ENCODE measurements at regions not wholly inside any gene's neighbourhood (a gene's known extent, or its start where the extent isn't known, plus 50 kb on each side); places are given as distances from the start of the nearest gene placed in this dataset.

DNA sequence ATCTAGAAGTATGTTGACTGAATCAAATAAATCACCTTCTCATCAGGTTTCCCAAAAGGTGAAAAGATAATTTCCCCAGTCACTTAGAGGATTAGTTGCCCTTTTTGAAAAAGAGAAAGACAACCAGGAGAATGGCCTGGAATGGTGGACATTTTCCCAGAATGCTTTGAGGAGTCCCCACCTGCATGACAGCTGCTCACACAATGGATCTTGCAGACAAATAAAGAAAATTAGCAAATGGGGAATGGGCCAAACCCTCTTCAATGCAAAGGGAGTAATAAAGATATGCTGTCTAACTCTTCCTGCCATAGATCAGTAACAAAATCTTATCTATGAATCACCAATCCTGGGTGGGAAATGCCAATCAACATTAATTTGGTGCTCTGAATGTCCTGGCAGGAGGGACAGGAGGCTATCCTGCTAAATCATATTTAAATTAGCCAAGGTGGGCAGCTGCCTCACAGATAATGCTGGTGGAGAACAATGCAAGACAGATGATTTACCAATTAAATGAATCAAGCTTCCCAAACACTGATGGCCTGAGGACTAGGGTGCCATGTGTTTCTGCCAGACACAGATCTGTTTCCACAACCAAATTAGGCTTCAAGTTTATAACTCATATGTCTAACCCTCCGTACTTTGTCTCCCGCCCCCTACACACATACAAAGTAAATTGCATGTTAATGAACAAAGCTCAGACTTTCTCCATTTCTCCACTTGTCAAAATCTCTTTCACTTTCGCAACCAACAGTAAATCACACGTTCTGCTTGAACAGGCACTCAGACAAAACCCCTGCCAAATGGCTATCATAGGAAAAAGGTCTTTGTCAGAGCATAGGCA, 488.0 kb upstream of the PLXNA2 start:
- TF ChIP-seq, protein P1, sequence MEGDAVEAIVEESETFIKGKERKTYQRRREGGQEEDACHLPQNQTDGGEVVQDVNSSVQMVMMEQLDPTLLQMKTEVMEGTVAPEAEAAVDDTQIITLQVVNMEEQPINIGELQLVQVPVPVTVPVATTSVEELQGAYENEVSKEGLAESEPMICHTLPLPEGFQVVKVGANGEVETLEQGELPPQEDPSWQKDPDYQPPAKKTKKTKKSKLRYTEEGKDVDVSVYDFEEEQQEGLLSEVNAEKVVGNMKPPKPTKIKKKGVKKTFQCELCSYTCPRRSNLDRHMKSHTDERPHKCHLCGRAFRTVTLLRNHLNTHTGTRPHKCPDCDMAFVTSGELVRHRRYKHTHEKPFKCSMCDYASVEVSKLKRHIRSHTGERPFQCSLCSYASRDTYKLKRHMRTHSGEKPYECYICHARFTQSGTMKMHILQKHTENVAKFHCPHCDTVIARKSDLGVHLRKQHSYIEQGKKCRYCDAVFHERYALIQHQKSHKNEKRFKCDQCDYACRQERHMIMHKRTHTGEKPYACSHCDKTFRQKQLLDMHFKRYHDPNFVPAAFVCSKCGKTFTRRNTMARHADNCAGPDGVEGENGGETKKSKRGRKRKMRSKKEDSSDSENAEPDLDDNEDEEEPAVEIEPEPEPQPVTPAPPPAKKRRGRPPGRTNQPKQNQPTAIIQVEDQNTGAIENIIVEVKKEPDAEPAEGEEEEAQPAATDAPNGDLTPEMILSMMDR (IDR thresholded peaks at IDR 0.05) = no peak
- TF ChIP-seq POLR2A (IDR thresholded peaks at IDR 0.05) = no peak
- no peak for TF ChIP-seq EP300 (IDR thresholded peaks at IDR 0.05)
